GM19452 (cell line): ENCODE measurements at regions not wholly inside any gene's neighbourhood (a gene's known extent, or its start where the extent isn't known, plus 50 kb on each side); places are given as distances from the start of the nearest gene placed in this dataset.
"Not testable (repeated sequence)": the region's sequence is repeated elsewhere in the genome, so short reads cannot be mapped to it uniquely, and the experiment has no call there.

ENCODE experiments used
- ATAC-seq: cut with Tn5 transposase; IDR thresholded peaks from one replicate; pipeline ENCODE4 v1.9.1; 2021; ENCODE audit not compliant: unreplicated experiment

- no peak for ATAC-seq
Observed at GRCh38 chr4:107562316-107562715, 157.7 kb downstream of the PAPSS1 start.

GRCh38 chr4:107561481-107561880 is 158.6 kb downstream of the PAPSS1 start:
- no peak for ATAC-seq

- ATAC-seq = no peak
Observed at GRCh38 chr4:107559653-107560052, 160.4 kb downstream of the PAPSS1 start.

GRCh38 chr4:107552306-107552705 is 167.7 kb downstream of the PAPSS1 start:
- ATAC-seq = no peak

- ATAC-seq = no peak
Observed at GRCh38 chr4:107548211-107548905, 171.7 kb downstream of the PAPSS1 start.

GRCh38 chr4:107546638-107547037 is 173.4 kb downstream of the PAPSS1 start:
- ATAC-seq = no peak

- no peak for ATAC-seq
Observed at GRCh38 chr4:107541511-107541910, 178.5 kb downstream of the PAPSS1 start.

- no peak for ATAC-seq
Observed at GRCh38 chr4:107531927-107532326, 188.1 kb downstream of the PAPSS1 start.

- ATAC-seq = no peak
Observed at GRCh38 chr4:107520368-107520767, 199.7 kb downstream of the PAPSS1 start.

GRCh38 chr4:107519053-107519452 is 201.0 kb downstream of the PAPSS1 start:
- ATAC-seq = no peak

- no peak for ATAC-seq
Observed at GRCh38 chr4:107518076-107518475, 202.0 kb downstream of the PAPSS1 start.

- no peak for ATAC-seq
Observed at GRCh38 chr4:107512549-107512948, 207.5 kb downstream of the PAPSS1 start.

- ATAC-seq = no peak
Observed at GRCh38 chr4:107509615-107510014, 210.4 kb downstream of the PAPSS1 start.

- ATAC-seq = no peak
Observed at GRCh38 chr4:107500551-107500950, 219.5 kb downstream of the PAPSS1 start.

- ATAC-seq = no peak
Observed at GRCh38 chr4:107497054-107497453, 223.0 kb downstream of the PAPSS1 start.

GRCh38 chr4:107492566-107492965 is 227.5 kb downstream of the PAPSS1 start:
- ATAC-seq = no peak

- no peak for ATAC-seq
Observed at GRCh38 chr4:107490116-107490515, 229.9 kb downstream of the PAPSS1 start.

GRCh38 chr4:107483621-107484020 is 236.4 kb downstream of the PAPSS1 start:
- ATAC-seq = not testable (repeated sequence)

GRCh38 chr4:107482546-107482945 is 237.5 kb downstream of the PAPSS1 start:
- ATAC-seq = no peak

- ATAC-seq = no peak
Observed at GRCh38 chr4:107478327-107478980, 241.6 kb downstream of the PAPSS1 start.

GRCh38 chr4:107473126-107473525 is 246.9 kb downstream of the PAPSS1 start:
- no peak for ATAC-seq

GRCh38 chr4:107472265-107472948 is 247.6 kb downstream of the PAPSS1 start:
- no peak for ATAC-seq
